ENCODE measurements at regions not wholly inside any gene's neighbourhood (a gene's known extent, or its start where the extent isn't known, plus 50 kb on each side); places are given as distances from the start of the nearest gene placed in this dataset.
"Not testable (repeated sequence)": the region's sequence is repeated elsewhere in the genome, so short reads cannot be mapped to it uniquely, and the experiment has no call there.

- not testable (repeated sequence) for DNase-seq
Observed at GRCh38 chr10:91005276-91005675, 84.4 kb upstream of the ANKRD1 start.

GRCh38 chr10:91006001-91006751 lies 85.3 kb upstream of the ANKRD1 start:
- DNase-seq, result peak; percentile 60

- no peak for DNase-seq
Observed at GRCh38 chr10:91006752-91007346, 86.0 kb upstream of the ANKRD1 start.

GRCh38 chr10:91007655-91008054 lies 86.8 kb upstream of the ANKRD1 start:
- DNase-seq, result no peak

- DNase-seq, result no peak
Observed at GRCh38 chr10:91009121-91009520, 88.2 kb upstream of the ANKRD1 start.

GRCh38 chr10:91010952-91011351 lies 90.1 kb upstream of the ANKRD1 start:
- DNase-seq, result no peak

- DNase-seq, result no peak
Observed at GRCh38 chr10:91012502-91012901, 91.6 kb upstream of the ANKRD1 start.

GRCh38 chr10:91013985-91014384 lies 93.1 kb upstream of the ANKRD1 start:
- DNase-seq, result no peak

GRCh38 chr10:91017198-91017597 lies 96.3 kb upstream of the ANKRD1 start:
- DNase-seq, result no peak

- DNase-seq, result no peak
Observed at GRCh38 chr10:91021901-91022300, 101.0 kb upstream of the ANKRD1 start.

GRCh38 chr10:91022390-91022789 lies 101.5 kb upstream of the ANKRD1 start:
- DNase-seq, result no peak

GRCh38 chr10:91022924-91023699 lies 102.2 kb upstream of the ANKRD1 start:
- DNase-seq, result no peak

- DNase-seq, result no peak
Observed at GRCh38 chr10:91023700-91024398, 103.0 kb upstream of the ANKRD1 start.

- no peak for DNase-seq
Observed at GRCh38 chr10:91024541-91024940, 103.7 kb upstream of the ANKRD1 start.

GRCh38 chr10:91032611-91033206 lies 111.8 kb upstream of the ANKRD1 start:
- no peak for DNase-seq

- DNase-seq, result no peak
Observed at GRCh38 chr10:91033324-91033950, 112.5 kb upstream of the ANKRD1 start.

- DNase-seq, result no peak
Observed at GRCh38 chr10:91034042-91034441, 113.2 kb upstream of the ANKRD1 start.

- no peak for DNase-seq
Observed at GRCh38 chr10:91034494-91035159, 113.7 kb upstream of the ANKRD1 start.

GRCh38 chr10:91035650-91036292 lies 114.9 kb upstream of the ANKRD1 start:
- DNase-seq, result no peak

- DNase-seq, result no peak
Observed at GRCh38 chr10:91036807-91037411, 116.0 kb upstream of the ANKRD1 start.

- no peak for DNase-seq
Observed at GRCh38 chr10:91038971-91039370, 118.1 kb upstream of the ANKRD1 start.

All from activated CD4-positive, alpha-beta T cell treated with anti-CD3 and anti-CD28 coated beads, Interleukin-2, amount 50 U/mL, for 1 hour (primary cell).